ENCODE measurements at regions not wholly inside any gene's neighbourhood (a gene's known extent, or its start where the extent isn't known, plus 50 kb on each side); places are given as distances from the start of the nearest gene placed in this dataset.
A peak's percentile ranks its signal among the peaks of the same experiment; 100 is the strongest.
"Not testable (repeated sequence)": the region's sequence is repeated elsewhere in the genome, so short reads cannot be mapped to it uniquely, and the experiment has no call there.

DNA sequence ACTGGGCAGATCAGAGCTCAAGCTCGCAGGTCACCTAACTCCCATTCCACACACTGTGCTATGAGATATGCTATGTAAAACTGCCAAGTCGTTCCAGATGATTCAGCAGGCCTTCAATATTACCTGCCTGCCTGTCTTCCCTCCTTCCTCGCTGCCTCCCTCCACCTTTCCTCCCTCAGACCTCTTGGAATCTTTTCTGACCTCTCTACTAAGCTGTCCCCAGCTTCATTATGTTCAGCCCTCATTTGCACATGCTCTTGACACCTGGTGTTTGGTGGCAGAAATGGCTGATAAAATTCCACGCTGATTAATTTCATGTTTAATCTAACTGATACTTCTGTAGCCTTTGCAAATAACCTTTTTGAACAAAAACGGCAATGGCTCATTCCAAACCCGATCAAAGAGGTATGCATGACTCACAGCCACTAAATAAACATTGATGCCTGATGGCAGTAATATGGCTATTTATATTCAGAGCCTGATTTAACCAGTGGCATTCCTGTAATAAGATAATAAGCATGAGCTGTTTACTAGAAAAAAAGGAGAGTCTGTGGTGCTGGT lies 130.8 kb upstream of the EGLN3 start:
- DNase-seq: no peak

DNA sequence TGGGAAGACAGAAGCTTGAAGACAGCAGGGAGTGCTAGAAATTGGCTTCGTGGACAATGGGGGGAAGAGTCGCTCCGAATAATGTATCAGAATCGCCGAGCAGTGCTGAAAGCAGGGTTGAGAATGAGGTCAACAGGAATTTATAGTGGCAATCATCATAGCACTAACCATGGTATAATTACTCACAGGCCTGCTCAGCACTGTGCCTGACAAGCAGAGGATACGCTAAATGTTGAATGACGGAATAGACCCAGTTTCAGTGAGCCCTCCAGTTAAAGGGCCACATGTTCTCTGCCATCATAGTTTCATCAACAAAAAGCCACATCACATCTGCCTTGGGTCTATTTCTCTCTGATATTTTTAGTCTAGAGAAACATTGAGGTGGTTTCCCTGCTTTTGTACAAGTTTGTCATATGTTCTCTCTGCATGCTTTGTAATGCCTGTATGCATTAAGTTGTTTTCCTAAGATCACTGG lies 130.3 kb upstream of the EGLN3 start:
- DNase-seq: no peak

DNA sequence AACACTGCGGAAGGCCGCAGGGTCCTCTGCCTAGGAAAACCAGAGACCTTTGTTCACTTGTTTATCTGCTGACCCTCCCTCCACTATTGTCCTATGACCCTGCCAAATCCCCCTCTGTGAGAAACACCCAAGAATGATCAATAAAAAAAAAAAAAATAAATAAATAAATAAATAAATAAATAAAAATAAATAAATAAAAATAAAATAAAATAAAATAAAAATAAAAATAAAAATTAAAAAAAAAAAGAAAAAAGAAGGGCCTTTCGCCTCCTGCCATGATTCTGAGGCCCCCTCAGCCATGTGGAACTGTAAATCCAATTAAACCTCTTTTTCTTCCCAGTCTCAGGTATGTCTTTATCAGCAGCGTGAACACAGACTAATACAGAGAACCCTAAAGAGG lies 128.8 kb upstream of the EGLN3 start:
- DNase-seq: not testable (repeated sequence)

DNA sequence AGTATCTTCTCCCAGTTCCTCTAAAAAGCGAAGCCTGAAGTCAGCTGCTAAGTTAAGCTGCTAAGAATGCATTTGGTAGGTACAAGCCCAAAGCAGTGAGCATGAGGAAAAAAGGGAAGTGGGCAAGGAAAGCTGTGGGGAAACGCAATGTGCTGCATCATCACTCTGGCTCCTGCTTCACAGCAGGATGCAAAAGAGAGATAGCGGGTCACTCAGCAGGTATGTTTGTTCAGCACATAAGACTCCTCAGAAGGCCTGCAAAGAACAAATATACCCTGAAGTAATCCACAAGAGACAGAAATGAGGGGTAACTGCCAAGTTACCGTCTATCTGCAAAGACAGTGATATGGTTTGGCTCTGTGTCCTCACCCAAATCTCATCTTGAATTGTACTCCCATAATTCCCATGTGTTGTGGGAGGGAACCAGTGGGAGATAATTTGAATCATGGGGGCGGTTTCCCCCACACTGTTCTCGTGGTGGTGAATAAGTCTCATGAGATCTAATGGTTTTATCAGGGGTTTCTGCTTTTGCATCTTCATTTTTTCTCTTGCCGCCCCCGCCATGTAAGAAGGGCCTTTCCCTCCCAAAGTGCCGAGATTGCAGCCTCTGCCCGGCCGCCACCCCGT lies 127.4 kb upstream of the EGLN3 start:
- peak in 1 of 2 experiments; percentile 40 for DNase-seq

DNA sequence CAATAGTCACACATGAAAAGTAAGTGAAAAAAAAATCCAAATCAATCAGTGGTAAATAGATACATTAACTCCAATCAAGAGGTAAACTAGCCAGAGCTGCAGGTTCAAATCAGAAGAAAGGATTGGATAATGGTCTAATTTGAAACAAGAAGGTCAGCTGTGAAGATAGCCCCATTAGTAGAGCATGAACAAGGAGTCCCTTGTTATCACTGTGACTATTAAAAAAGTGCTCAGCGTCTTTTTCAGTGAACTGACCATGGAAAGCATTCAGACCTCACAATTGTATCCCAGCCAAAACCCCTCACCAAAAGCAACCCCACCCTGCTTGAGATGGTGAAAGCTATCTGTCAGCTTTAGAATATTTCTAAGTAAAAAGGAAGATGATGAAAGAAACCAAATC lies 125.0 kb upstream of the EGLN3 start:
- no peak for DNase-seq

GRCh38 chr14:34075042-34075744 lies 124.3 kb upstream of the EGLN3 start:
- no peak for DNase-seq

DNA sequence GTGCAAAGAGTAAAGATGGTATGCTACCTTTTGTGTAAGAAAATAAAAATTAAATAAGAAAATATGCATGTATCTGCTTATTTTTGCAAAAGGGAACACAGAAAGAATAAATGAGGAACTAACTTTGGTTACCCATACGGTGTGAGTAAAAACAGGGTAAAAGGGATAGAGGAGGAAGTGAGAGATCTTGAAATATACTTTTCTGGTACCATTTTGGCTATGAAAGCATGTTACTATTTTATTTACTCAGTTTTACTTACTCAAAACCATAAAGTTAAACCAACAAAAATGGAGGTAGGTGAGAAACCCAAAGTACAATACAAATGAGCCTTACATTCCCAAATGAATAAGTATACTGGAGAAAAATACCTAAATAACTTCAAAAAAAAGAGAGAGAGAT lies 122.0 kb upstream of the EGLN3 start:
- no peak for DNase-seq

GRCh38 chr14:34072401-34072800 lies 121.5 kb upstream of the EGLN3 start:
- no peak for DNase-seq

DNA sequence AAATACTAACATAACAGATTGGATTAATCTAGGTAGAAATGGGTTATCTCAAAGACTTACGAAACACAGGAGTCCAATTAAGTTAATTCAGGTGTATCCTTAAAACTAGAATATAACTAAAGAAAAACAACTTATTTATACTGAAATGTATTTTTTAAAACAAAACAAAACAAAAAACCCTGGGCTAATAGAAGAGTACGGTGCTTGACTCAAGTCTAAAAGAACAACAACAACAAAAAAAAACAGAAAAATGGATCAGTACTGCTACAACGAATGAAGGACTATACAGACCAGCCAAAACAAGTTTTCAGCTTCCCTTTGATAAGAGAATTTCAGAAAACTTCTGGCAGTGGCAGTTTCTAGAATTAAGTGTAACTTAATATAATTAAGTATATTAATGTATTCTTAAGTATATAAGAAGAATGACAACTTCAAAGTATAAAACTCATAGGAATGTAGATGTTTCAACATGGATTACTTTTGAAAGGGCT lies 120.1 kb upstream of the EGLN3 start:
- DNase-seq: no peak

DNA sequence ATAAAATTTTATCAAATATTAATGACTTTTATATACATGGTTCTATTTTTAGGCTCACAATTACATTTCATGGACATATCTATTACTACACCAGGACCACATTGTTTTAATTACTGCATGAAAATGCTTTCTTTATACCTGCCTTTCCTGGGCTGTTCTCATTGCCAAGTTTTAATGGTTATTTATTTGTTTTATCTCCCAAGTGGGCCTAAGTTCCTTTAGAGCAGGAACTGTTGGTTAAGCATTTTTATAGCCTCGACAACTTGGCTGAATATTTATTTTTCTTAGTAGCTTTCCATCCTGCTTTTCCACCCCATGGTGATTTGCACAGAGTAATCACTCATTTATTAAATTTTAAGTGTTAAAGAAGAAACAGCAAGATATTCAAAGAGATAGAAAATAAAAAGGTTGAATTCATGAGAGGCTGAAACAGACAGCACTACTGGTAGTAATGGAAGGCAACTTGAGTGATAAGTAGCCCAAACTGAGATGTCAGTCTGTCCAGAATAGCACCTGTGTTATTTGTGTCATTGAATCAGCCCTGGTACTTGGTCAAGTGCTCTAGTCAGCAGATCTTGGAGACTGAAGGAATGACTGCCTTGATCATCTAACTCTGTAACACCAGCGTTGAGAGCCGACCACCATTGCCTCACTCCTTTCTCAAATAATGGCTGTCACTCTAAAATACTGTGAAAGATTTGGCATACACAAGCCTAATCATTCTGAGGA lies 119.1 kb upstream of the EGLN3 start:
- no peak for DNase-seq

GRCh38 chr14:34067587-34067986 lies 116.7 kb upstream of the EGLN3 start:
- no peak for DNase-seq

DNA sequence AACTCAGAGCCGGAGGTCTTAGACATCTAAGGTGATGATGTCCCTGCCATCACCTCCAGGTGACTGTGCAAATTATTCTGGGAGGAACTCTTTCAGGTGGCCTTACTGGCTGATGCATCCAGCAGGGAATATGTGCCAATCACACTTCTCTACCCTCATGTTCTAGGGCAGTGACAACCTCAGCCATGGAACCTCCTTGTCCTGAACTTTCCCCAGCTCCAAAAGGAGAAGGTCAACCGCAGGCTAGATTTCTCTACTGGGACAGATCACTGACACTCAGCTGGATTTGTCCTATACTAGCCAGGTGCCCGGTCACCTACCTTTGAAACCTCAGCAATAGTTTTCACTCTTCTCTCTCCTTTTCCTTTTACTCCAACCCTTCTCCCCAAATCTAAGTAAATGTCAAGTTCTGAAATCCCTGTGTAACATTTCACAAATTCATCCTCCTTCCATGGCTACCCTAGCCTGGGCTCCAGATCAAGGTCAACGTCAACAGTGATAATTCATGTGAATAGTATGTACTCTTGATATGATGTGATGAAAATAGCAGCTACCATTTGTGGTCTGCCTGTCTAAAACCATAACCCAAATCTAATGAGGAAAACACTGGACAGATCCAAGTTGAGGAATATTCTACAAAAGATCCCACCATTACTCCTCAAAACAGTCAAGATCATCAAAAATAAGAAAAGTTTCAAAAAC lies 115.0 kb upstream of the EGLN3 start:
- no peak for DNase-seq

- DNase-seq: no peak
Observed at GRCh38 chr14:34065236-34065635, 114.4 kb upstream of the EGLN3 start.

GRCh38 chr14:34064349-34064748 lies 113.5 kb upstream of the EGLN3 start:
- DNase-seq: no peak

GRCh38 chr14:34063470-34064164 lies 112.7 kb upstream of the EGLN3 start:
- DNase-seq: no peak

GRCh38 chr14:34063042-34063441 lies 112.2 kb upstream of the EGLN3 start:
- no peak for DNase-seq

- no peak for DNase-seq
Observed at GRCh38 chr14:34062353-34062973, 111.6 kb upstream of the EGLN3 start.

- DNase-seq: no peak
Observed at GRCh38 chr14:34060651-34060999, 109.8 kb upstream of the EGLN3 start.

DNA sequence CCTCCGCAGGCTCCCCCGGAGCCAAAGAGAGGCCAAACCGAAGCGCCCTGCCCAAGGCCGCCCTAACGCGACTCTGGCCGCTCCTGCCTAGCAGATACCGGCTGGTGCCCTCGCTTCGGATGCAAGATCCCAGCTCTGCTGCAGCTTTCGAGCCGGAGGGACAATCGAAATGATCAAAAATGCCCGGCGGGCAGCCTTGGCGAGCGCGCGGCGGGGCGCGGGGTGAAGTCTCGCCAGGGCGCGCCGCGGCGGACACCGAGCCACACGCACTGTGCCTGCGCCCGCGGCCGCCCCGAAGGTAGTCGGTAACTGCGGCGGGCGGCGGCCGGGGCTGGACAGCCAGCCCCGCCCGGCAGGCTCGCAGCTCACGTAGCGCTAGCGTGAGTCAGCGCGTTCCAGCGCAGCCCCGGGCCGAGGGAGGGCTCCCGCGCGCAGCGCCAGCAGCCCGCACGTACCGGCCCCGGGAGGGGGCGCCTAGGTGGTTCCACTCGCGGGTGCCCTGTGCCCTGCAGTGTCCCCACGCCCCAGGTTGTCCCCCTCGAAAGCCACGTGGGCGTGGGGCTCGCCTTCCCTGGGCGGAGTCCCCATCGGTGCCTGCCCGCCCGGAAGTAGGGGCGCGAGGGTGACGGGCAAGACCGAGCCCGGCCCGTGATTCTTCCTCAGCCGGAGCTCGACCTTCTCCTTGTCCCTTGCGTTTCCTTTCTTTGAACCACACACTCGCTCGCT lies 109.2 kb upstream of the EGLN3 start:
- no peak for DNase-seq

- no peak for DNase-seq
Observed at GRCh38 chr14:34059037-34059924, 108.4 kb upstream of the EGLN3 start.
